ENCODE measurements at regions not wholly inside any gene's neighbourhood (a gene's known extent, or its start where the extent isn't known, plus 50 kb on each side); places are given as distances from the start of the nearest gene placed in this dataset.

DNA sequence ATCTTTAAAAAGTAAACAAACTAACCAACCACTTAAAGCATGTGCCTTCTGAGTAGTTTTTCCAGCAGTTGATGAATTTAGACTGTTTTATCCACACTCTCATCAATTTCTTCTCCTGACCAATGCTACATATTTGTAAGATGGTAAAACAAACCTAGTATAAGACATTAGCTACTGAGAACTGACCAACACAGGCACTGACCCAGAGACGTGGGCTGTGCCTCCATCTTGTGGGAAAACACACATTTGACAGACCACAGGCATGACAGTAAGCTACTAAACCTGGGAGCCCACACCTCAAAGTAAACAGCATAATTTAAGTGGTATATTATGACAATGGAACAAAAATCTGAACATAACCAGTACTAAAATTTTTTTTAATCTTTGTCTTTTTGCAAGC lies 121.4 kb upstream of the NRSN1 start:
- POLR2A ChIA-PET: no interaction called here
- no peak for FAIRE-seq
- Histone ChIP-seq H3K4me3 (no peak overlapping the region), H3K27ac (no peak overlapping the region), H3K9me3 (no peaks in the 10 kb centered on the region), H3K4me1 (no peaks in the 10 kb centered on the region), H3K4me2 (no peak overlapping the region)
- no peak for DNase-seq (ENCODE audit: low read depth in 1 of 2, low spot score in 1 of 2)
- TF ChIP-seq, protein P1, sequence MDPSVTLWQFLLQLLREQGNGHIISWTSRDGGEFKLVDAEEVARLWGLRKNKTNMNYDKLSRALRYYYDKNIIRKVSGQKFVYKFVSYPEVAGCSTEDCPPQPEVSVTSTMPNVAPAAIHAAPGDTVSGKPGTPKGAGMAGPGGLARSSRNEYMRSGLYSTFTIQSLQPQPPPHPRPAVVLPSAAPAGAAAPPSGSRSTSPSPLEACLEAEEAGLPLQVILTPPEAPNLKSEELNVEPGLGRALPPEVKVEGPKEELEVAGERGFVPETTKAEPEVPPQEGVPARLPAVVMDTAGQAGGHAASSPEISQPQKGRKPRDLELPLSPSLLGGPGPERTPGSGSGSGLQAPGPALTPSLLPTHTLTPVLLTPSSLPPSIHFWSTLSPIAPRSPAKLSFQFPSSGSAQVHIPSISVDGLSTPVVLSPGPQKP (IDR thresholded peaks at IDR 0.05; ENCODE audit: low read depth, low read length): no peak
- TF ChIP-seq, protein P2, sequence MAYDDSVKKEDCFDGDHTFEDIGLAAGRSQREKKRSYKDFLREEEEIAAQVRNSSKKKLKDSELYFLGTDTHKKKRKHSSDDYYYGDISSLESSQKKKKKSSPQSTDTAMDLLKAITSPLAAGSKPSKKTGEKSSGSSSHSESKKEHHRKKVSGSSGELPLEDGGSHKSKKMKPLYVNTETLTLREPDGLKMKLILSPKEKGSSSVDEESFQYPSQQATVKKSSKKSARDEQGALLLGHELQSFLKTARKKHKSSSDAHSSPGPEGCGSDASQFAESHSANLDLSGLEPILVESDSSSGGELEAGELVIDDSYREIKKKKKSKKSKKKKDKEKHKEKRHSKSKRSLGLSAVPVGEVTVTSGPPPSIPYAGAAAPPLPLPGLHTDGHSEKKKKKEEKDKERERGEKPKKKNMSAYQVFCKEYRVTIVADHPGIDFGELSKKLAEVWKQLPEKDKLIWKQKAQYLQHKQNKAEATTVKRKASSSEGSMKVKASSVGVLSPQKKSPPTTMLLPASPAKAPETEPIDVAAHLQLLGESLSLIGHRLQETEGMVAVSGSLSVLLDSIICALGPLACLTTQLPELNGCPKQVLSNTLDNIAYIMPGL (CRISPR knock-in tag; IDR thresholded peaks at IDR 0.05; ENCODE audit: borderline replicate concordance): no peak
- TF ChIP-seq, protein P3, sequence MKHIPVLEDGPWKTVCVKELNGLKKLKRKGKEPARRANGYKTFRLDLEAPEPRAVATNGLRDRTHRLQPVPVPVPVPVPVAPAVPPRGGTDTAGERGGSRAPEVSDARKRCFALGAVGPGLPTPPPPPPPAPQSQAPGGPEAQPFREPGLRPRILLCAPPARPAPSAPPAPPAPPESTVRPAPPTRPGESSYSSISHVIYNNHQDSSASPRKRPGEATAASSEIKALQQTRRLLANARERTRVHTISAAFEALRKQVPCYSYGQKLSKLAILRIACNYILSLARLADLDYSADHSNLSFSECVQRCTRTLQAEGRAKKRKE (CRISPR knock-in tag; IDR thresholded peaks at IDR 0.05; ENCODE audit: low read depth): no peak
- TF ChIP-seq, protein P4, sequence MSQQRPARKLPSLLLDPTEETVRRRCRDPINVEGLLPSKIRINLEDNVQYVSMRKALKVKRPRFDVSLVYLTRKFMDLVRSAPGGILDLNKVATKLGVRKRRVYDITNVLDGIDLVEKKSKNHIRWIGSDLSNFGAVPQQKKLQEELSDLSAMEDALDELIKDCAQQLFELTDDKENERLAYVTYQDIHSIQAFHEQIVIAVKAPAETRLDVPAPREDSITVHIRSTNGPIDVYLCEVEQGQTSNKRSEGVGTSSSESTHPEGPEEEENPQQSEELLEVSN (IDR thresholded peaks at IDR 0.05; ENCODE audit: borderline replicate concordance, low read depth): no peak
- no peak for TF ChIP-seq TFCP2L1 (CRISPR knock-in tag; IDR thresholded peaks at IDR 0.05)
- no peak for TF ChIP-seq ZFP36 (IDR thresholded peaks at IDR 0.05; ENCODE audit: borderline replicate concordance, partially characterized antibody)
- TF ChIP-seq TP53 (CRISPR knock-in tag; IDR thresholded peaks at IDR 0.05): no peak
- TF ChIP-seq RCOR1 (IDR thresholded peaks at IDR 0.05; ENCODE audit: low read depth, low read length): no peak
- TF ChIP-seq PHF8 (IDR thresholded peaks at IDR 0.05; ENCODE audit: borderline replicate concordance, low read depth): no peak
- no peak for TF ChIP-seq FOSB (CRISPR knock-in tag; IDR thresholded peaks at IDR 0.05)
- TF ChIP-seq POLR2AphosphoS2 (conservative IDR thresholded peaks at IDR 0.05; ENCODE audit: low read length): no peak
- TF ChIP-seq NFE2L2 (conservative IDR thresholded peaks at IDR 0.05; ENCODE audit: low read length): no peak
- TF ChIP-seq, protein P5, sequence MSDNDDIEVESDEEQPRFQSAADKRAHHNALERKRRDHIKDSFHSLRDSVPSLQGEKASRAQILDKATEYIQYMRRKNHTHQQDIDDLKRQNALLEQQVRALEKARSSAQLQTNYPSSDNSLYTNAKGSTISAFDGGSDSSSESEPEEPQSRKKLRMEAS (IDR thresholded peaks at IDR 0.05): no peak
- no peak for TF ChIP-seq GATA3 (IDR thresholded peaks at IDR 0.05; ENCODE audit: borderline replicate concordance)
- no peak for ATAC-seq
- CTCF ChIA-PET: no interaction called here
- WGBS (ENCODE audit: missing lambda C conversion rate): 0% methylated on average over 1 of the region's 1 CpG

DNA sequence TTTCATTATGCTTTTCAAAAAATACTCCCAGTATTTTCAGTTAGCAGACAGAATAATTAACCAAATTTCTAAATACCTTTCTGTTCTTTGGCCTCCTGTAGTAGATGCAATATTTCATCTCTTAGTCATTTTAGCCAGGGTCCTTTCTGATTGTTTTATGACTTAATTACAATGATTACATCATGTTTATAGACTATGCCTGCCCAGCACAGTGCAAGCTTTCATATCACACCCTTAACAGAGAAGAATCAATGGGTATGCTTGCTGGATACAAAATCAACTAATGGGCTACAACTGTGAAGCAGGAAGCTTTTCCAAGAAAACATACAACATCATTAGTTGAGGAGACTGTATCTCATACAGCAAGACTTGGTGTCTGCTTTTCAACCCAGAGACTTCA lies 119.8 kb upstream of the NRSN1 start:
- Histone ChIP-seq H3K9me3 (no peaks in the 10 kb centered on the region), H3K27ac (no peak overlapping the region), H3K4me3 (no peak overlapping the region), H3K4me1 (no peaks in the 10 kb centered on the region), H3K4me2 (no peak overlapping the region)
- POLR2A ChIA-PET: no interaction called here
- FAIRE-seq (no peak), DNase-seq (ENCODE audit: low read depth in 1 of 2, low spot score in 1 of 2) (no peak), ATAC-seq (no peak)
- CTCF ChIA-PET: no interaction called here
- TF ChIP-seq BHLHE40 (IDR thresholded peaks at IDR 0.05; ENCODE audit: low read depth, low read length) (no peak), JUNB (IDR thresholded peaks at IDR 0.05) (no peak), JUN (IDR thresholded peaks at IDR 0.05) (no peak), MYC (IDR thresholded peaks at IDR 0.05; ENCODE audit: borderline replicate concordance, low read length) (no peak), ZSCAN20 (CRISPR knock-in tag; IDR thresholded peaks at IDR 0.05) (no peak), KDM5A (IDR thresholded peaks at IDR 0.05) (no peak), CHD4 (IDR thresholded peaks at IDR 0.05; ENCODE audit: borderline replicate concordance) (no peak), NPAS2 (CRISPR knock-in tag; IDR thresholded peaks at IDR 0.05; ENCODE audit: borderline replicate concordance) (no peak), ZFP36 (IDR thresholded peaks at IDR 0.05; ENCODE audit: borderline replicate concordance, partially characterized antibody) (no peak), ZC3H11A (IDR thresholded peaks at IDR 0.05) (no peak), POLR2AphosphoS2 (conservative IDR thresholded peaks at IDR 0.05; ENCODE audit: low read length) (no peak), POLR2A (IDR thresholded peaks at IDR 0.05; ENCODE audit: low read length) (no peak), FOSL2 (IDR thresholded peaks at IDR 0.05) (no peak), FOSL2 (CRISPR knock-in tag; IDR thresholded peaks at IDR 0.05) (no peak), PHF8 (IDR thresholded peaks at IDR 0.05; ENCODE audit: borderline replicate concordance, low read depth) (no peak), KDM1A (IDR thresholded peaks at IDR 0.05; ENCODE audit: low read depth) (no peak), CHD2 (IDR thresholded peaks at IDR 0.05; ENCODE audit: low read length, partially characterized antibody) (no peak)
- TF ChIP-seq, protein P6, sequence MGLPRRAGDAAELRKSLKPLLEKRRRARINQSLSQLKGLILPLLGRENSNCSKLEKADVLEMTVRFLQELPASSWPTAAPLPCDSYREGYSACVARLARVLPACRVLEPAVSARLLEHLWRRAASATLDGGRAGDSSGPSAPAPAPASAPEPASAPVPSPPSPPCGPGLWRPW (IDR thresholded peaks at IDR 0.05): no peak
- TF ChIP-seq, protein P7, sequence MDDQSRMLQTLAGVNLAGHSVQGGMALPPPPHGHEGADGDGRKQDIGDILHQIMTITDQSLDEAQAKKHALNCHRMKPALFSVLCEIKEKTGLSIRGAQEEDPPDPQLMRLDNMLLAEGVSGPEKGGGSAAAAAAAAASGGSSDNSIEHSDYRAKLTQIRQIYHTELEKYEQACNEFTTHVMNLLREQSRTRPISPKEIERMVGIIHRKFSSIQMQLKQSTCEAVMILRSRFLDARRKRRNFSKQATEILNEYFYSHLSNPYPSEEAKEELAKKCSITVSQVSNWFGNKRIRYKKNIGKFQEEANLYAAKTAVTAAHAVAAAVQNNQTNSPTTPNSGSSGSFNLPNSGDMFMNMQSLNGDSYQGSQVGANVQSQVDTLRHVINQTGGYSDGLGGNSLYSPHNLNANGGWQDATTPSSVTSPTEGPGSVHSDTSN (IDR thresholded peaks at IDR 0.05): no peak

All from A549 (cell line).